WTC11 (cell line): ENCODE measurements at regions not wholly inside any gene's neighbourhood (a gene's known extent, or its start where the extent isn't known, plus 50 kb on each side); places are given as distances from the start of the nearest gene placed in this dataset.

ENCODE experiments used
- CREM ChIP-seq: sonication (generic); formaldehyde crosslinking; IDR thresholded peaks from 2 replicates; pipeline ENCODE4 v1.8.1; 2022; ENCODE audit warnings: mild to moderate bottlenecking, missing genetic modification reagents, moderate library complexity
- JAZF1 ChIP-seq: fragments of 250-450 bp; sonication (Bioruptor Pico); IDR thresholded peaks from 2 replicates; pipeline ENCODE4 v1.9.0; 2021; ENCODE audit warnings: moderate library complexity, mild to moderate bottlenecking, inconsistent platforms
- NFYB ChIP-seq: sonication (generic); formaldehyde crosslinking; conservative IDR thresholded peaks from 2 replicates; pipeline ENCODE4 v1.8.0; 2022; ENCODE audit warnings: low read depth, missing genetic modification reagents
- NR2C2 ChIP-seq: sonication (generic); formaldehyde crosslinking; IDR thresholded peaks from 2 replicates; pipeline ENCODE4 v1.8.0; 2022; ENCODE audit warnings: mild to moderate bottlenecking, missing genetic modification reagents
- NR3C1 ChIP-seq: sonication (generic); formaldehyde crosslinking; conservative IDR thresholded peaks from 2 replicates; pipeline ENCODE4 v1.8.1; 2023; ENCODE audit warnings: low read depth, mild to moderate bottlenecking, missing genetic modification reagents
- RELA ChIP-seq: sonication (generic); formaldehyde crosslinking; IDR thresholded peaks from 2 replicates; pipeline ENCODE4 v1.8.1; 2022; ENCODE audit warnings: missing genetic modification reagents, mild to moderate bottlenecking, borderline replicate concordance
- SMAD4 ChIP-seq: sonication (generic); formaldehyde crosslinking; IDR thresholded peaks from 2 replicates; pipeline ENCODE4 v1.8.0; 2022; ENCODE audit warnings: mild to moderate bottlenecking, missing genetic modification reagents
- SP1 ChIP-seq: sonication (generic); formaldehyde crosslinking; conservative IDR thresholded peaks from 2 replicates; pipeline ENCODE4 v1.8.1; 2022; ENCODE audit warnings: missing genetic modification reagents
- TP53 ChIP-seq: sonication (generic); formaldehyde crosslinking; IDR thresholded peaks from 2 replicates; pipeline ENCODE4 v1.8.1; 2023; ENCODE audit warnings: mild to moderate bottlenecking, missing genetic modification reagents
- ZBTB21 ChIP-seq: sonication (generic); formaldehyde crosslinking; IDR thresholded peaks from 2 replicates; pipeline ENCODE4 v1.8.1; 2023; ENCODE audit warnings: mild to moderate bottlenecking, missing genetic modification reagents, borderline replicate concordance
- ZNF138 ChIP-seq: sonication (generic); formaldehyde crosslinking; conservative IDR thresholded peaks from 2 replicates; pipeline ENCODE4 v1.8.1; 2022; ENCODE audit warnings: mild to moderate bottlenecking, moderate library complexity, missing genetic modification reagents
- TF ChIP-seq, protein P1 (sequence below): fragments of 200-600 bp; IDR thresholded peaks from 2 replicates; pipeline ENCODE4 v1.8.0; 2022; ENCODE audit warnings: antibody characterized with exemption
- TF ChIP-seq, protein P2 (sequence below): sonication (generic); formaldehyde crosslinking; IDR thresholded peaks from 2 replicates; pipeline ENCODE4 v1.8.1; 2023; ENCODE audit warnings: mild to moderate bottlenecking, missing genetic modification reagents, moderate library complexity
- TF ChIP-seq, protein P3 (sequence below): sonication (generic); formaldehyde crosslinking; IDR thresholded peaks from 2 replicates; pipeline ENCODE4 v1.8.0; 2022; ENCODE audit warnings: mild to moderate bottlenecking, missing genetic modification reagents

DNA sequence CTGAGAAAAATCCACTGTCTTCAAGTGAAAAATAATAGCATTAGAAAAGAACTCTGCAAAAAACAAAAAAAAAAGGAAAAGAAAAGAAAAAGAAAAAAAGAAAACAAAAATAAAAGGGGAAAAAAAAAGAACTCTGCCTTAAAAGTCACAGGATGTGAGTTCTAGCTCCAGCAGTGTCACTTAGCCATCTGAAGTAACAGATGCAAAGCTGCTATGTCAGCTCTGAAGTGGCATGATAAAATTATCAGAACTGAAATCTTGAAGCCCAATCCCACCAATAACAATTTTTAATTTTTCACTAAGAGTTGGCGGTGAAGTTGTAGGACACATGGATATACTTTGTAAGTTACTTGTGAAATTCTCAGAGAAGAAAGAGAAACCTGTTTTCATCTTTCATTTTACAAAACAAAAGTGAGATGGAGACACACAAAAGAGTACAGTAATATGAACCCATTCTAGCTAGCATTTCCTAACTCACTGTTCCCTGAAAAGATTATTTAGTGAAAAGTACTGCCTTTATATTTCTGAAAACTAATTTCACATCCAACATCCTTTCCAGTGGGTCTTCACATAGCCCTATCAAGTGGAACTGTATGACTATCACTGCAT, 103.5 kb downstream of the ELAPOR2 start:
- no peak for TF ChIP-seq ZBTB21 (CRISPR knock-in tag)
- TF ChIP-seq, protein P1, sequence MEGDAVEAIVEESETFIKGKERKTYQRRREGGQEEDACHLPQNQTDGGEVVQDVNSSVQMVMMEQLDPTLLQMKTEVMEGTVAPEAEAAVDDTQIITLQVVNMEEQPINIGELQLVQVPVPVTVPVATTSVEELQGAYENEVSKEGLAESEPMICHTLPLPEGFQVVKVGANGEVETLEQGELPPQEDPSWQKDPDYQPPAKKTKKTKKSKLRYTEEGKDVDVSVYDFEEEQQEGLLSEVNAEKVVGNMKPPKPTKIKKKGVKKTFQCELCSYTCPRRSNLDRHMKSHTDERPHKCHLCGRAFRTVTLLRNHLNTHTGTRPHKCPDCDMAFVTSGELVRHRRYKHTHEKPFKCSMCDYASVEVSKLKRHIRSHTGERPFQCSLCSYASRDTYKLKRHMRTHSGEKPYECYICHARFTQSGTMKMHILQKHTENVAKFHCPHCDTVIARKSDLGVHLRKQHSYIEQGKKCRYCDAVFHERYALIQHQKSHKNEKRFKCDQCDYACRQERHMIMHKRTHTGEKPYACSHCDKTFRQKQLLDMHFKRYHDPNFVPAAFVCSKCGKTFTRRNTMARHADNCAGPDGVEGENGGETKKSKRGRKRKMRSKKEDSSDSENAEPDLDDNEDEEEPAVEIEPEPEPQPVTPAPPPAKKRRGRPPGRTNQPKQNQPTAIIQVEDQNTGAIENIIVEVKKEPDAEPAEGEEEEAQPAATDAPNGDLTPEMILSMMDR = no peak
- no peak for TF ChIP-seq JAZF1 (CRISPR knock-in tag)
- no peak for TF ChIP-seq CREM (CRISPR knock-in tag)
- TF ChIP-seq SMAD4 (CRISPR knock-in tag) = no peak
- TF ChIP-seq, protein P2, sequence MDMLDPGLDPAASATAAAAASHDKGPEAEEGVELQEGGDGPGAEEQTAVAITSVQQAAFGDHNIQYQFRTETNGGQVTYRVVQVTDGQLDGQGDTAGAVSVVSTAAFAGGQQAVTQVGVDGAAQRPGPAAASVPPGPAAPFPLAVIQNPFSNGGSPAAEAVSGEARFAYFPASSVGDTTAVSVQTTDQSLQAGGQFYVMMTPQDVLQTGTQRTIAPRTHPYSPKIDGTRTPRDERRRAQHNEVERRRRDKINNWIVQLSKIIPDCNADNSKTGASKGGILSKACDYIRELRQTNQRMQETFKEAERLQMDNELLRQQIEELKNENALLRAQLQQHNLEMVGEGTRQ (CRISPR knock-in tag) = no peak
- no peak for TF ChIP-seq ZNF138 (CRISPR knock-in tag)
- TF ChIP-seq NFYB (CRISPR knock-in tag) = no peak
- TF ChIP-seq NR3C1 (CRISPR knock-in tag) = no peak
- no peak for TF ChIP-seq TP53
- no peak for TF ChIP-seq NR2C2
- TF ChIP-seq, protein P3, sequence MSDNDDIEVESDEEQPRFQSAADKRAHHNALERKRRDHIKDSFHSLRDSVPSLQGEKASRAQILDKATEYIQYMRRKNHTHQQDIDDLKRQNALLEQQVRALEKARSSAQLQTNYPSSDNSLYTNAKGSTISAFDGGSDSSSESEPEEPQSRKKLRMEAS (CRISPR knock-in tag) = no peak
- no peak for TF ChIP-seq RELA (CRISPR knock-in tag)
- TF ChIP-seq SP1 = no peak
